Activated CD8-positive, alpha-beta T cell treated with anti-CD3 and anti-CD28 coated beads for 36 hours (primary cell): ENCODE measurements at regions not wholly inside any gene's neighbourhood (a gene's known extent, or its start where the extent isn't known, plus 50 kb on each side); places are given as distances from the start of the nearest gene placed in this dataset.

Experiments
- ATAC-seq: fragments of 200-7000 bp; cut with Tn5 transposase; one replicate; pipeline ENCODE4 v1.10.0; 2021; ENCODE audit warnings: mild to moderate bottlenecking, moderate library complexity
- CTCF ChIA-PET: fragments of 350-600 bp; sonication (Branson Sonifier 250); formaldehyde crosslinking; loops from one replicate; lab custom pipeline; 2021; ENCODE audit warnings: antibody characterized with exemption; lab: Charles Lee
- POLR2A ChIA-PET: fragments of 350-600 bp; sonication (Branson Sonifier 250); formaldehyde crosslinking; loops from one replicate; lab custom pipeline; 2021; ENCODE audit warnings: antibody characterized with exemption; lab: Charles Lee
- DNase-seq: peaks from one replicate; pipeline ENCODE4 v3.0.0-alpha.2; 2020
- H3K27ac Mint-ChIP-seq: one replicate; pipeline ENCODE4 v1.8.0; 2021; ENCODE audit warnings: mild to moderate bottlenecking, mixed read lengths
- H3K27me3 Mint-ChIP-seq: one replicate; pipeline ENCODE4 v1.8.0; 2021; ENCODE audit warnings: mixed read lengths
- H3K36me3 Mint-ChIP-seq: one replicate; pipeline ENCODE4 v1.8.0; 2021; ENCODE audit warnings: low read depth, mixed read lengths
- H3K4me1 Mint-ChIP-seq: one replicate; pipeline ENCODE4 v1.8.0; 2021; ENCODE audit warnings: low read depth, mixed read lengths
- H3K4me3 Mint-ChIP-seq: one replicate; pipeline ENCODE4 v1.8.0; 2021; ENCODE audit warnings: mild to moderate bottlenecking, moderate library complexity, mixed read lengths
- H3K9me3 Mint-ChIP-seq: one replicate; pipeline ENCODE4 v1.8.0; 2021; ENCODE audit warnings: mixed read lengths
- intact Hi-C: fragments of 100-400 bp; cut with micrococcal nuclease; formaldehyde crosslinking; loops from one replicate; pipeline ENCODE4 v1.10.0; 2022
- TF ChIP-seq, protein P1 (sequence below): fragments of 200-600 bp; IDR thresholded peaks from one replicate; pipeline ENCODE4 v1.8.0; 2022; ENCODE audit warnings: antibody characterized with exemption, mild to moderate bottlenecking

DNA sequence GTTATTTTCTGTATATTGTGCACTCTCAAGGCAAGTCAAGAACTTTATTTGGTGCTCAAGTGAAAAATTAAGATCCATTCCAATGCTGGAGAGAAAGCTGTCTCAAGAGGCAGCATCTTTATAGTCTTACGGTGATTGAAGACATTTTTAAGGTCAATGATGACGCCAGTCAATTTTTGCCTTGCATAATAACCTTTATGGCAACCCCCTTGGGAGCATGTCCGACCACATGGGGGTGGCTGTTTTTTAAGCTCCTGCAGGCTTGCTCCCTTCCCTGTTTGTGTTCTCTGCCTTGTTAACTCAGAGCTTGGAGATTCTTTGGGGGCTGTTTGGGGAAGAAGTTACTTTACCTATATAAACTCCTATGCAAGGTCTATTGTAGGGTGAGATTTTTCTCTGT is 109.6 kb upstream of the FERMT1 start:
- DNase-seq = no peak
- no peaks in the 10 kb centered on the region for H3K36me3 Mint-ChIP-seq
- H3K4me3 Mint-ChIP-seq = no peak overlapping the region
- intact Hi-C loops = no loop called here
- H3K9me3 Mint-ChIP-seq = no peaks in the 10 kb centered on the region
- H3K4me1 Mint-ChIP-seq = no peaks in the 10 kb centered on the region
- TF ChIP-seq, protein P1, sequence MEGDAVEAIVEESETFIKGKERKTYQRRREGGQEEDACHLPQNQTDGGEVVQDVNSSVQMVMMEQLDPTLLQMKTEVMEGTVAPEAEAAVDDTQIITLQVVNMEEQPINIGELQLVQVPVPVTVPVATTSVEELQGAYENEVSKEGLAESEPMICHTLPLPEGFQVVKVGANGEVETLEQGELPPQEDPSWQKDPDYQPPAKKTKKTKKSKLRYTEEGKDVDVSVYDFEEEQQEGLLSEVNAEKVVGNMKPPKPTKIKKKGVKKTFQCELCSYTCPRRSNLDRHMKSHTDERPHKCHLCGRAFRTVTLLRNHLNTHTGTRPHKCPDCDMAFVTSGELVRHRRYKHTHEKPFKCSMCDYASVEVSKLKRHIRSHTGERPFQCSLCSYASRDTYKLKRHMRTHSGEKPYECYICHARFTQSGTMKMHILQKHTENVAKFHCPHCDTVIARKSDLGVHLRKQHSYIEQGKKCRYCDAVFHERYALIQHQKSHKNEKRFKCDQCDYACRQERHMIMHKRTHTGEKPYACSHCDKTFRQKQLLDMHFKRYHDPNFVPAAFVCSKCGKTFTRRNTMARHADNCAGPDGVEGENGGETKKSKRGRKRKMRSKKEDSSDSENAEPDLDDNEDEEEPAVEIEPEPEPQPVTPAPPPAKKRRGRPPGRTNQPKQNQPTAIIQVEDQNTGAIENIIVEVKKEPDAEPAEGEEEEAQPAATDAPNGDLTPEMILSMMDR = no peak
- H3K27ac Mint-ChIP-seq = no peak overlapping the region
- H3K27me3 Mint-ChIP-seq = no peaks in the 10 kb centered on the region
- ChIA-PET POLR2A (no interaction called here), CTCF (no interaction called here)
- ATAC-seq = no peak

DNA sequence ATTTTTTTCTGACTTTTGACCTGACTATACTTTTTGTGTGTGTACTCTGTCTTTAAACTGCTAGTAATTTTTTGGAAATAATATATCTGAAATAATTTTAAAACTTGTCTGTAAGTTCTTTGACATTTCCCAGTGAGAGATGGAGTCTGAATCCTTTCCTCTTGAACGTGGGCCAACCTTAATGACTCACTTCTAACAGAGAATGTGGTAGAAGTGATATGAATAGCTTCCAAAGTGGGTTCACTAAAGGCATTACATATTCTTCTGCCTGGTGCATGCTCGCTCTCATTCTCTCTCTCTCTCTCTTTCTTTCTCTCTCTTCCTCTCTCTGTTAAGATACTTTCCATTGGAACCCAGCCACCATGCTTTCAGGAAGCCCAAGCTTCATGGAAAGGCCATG is 108.7 kb upstream of the FERMT1 start:
- no peaks in the 10 kb centered on the region for H3K27me3 Mint-ChIP-seq
- POLR2A ChIA-PET = no interaction called here
- intact Hi-C loops = no loop called here
- no peaks in the 10 kb centered on the region for H3K4me1 Mint-ChIP-seq
- no peaks in the 10 kb centered on the region for H3K9me3 Mint-ChIP-seq
- ATAC-seq = no peak
- no peak overlapping the region for H3K4me3 Mint-ChIP-seq
- DNase-seq = no peak
- CTCF ChIA-PET = no interaction called here
- TF ChIP-seq, protein P1 = no peak
- H3K36me3 Mint-ChIP-seq = no peaks in the 10 kb centered on the region
- no peak overlapping the region for H3K27ac Mint-ChIP-seq

DNA sequence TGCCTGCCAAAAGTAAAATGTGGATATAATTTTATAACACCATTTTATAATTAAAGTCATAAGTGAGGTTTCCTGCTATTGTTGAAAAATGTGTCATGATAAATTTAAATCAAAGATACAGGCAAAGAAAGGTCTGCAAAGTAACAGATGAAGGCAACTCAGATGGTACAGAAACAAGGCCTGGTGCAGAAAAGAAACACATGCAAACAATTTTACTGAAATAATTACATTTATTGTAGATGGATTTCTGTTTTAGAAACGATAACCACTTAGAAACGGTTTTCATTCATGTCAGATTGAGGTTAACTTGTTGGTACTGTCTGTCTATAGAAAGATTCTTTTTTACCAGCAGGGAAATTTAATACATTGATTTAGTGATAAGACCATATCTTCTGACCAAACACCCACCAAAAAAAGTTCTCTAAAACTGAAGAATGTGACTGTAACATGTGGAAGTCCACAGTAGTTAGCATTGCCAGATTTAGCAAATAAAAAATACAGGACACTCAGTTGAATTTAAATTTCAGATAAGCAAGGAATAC is 105.5 kb upstream of the FERMT1 start:
- H3K36me3 Mint-ChIP-seq = no peaks in the 10 kb centered on the region
- ChIA-PET POLR2A (no interaction called here), CTCF (no interaction called here)
- H3K4me3 Mint-ChIP-seq = no peak overlapping the region
- intact Hi-C loops = no loop called here
- no peaks in the 10 kb centered on the region for H3K9me3 Mint-ChIP-seq
- TF ChIP-seq, protein P1 = no peak
- DNase-seq (no peak), ATAC-seq (no peak)
- no peak overlapping the region for H3K27ac Mint-ChIP-seq
- H3K4me1 Mint-ChIP-seq = no peaks in the 10 kb centered on the region
- no peaks in the 10 kb centered on the region for H3K27me3 Mint-ChIP-seq

DNA sequence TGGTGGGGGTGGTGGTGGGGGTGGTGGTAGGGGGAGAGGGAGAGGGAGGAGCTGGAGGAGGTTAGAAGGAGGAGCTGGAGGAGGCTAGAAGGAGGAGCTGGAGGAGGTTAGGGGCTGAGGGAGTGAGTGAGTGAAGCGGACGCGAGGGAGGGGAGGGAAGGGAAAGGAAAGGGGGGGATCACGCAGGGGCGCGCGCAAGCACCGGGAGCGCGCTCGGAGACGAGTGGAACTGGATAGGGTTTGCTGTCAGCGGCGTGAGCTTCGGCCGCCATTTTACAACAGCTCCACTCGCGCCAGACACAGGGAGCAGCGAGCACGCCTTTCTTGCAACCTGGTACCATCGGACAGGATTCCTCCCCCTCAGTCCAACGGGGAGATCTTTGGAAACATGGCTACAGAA is 90.5 kb upstream of the FERMT1 start:
- TF ChIP-seq, protein P1 = no peak
- CTCF ChIA-PET = no interaction called here
- no peaks in the 10 kb centered on the region for H3K4me1 Mint-ChIP-seq
- H3K27me3 Mint-ChIP-seq = no peaks in the 10 kb centered on the region
- POLR2A ChIA-PET = no interaction called here
- H3K27ac Mint-ChIP-seq = no peak overlapping the region
- no peak for DNase-seq
- H3K36me3 Mint-ChIP-seq = no peaks in the 10 kb centered on the region
- H3K4me3 Mint-ChIP-seq = no peak overlapping the region
- ATAC-seq = no peak
- intact Hi-C loops = no loop called here
- H3K9me3 Mint-ChIP-seq = no peaks in the 10 kb centered on the region

DNA sequence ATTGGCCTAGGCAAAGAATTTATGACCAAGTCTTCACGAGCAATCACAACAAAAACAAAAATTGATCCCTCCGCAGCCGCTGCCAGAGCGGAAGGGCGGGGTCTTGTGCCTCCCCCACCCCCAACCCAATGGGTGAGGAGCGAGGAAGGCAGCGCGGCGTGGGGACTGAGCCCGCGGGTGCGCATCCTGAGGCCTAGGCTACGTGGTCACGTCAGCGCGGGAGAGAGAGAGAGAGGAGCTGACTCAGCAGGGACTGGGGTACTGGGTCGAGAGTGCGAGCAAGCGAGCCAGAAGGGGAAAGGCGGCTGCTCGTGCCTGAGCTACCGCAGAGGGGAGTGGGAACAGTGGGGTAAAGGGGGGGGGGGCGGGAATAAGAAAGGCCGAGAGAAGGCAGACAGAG is 90.1 kb upstream of the FERMT1 start:
- no peak for DNase-seq
- H3K27me3 Mint-ChIP-seq = no peaks in the 10 kb centered on the region
- H3K9me3 Mint-ChIP-seq = no peaks in the 10 kb centered on the region
- H3K36me3 Mint-ChIP-seq = no peaks in the 10 kb centered on the region
- CTCF ChIA-PET = no interaction called here
- ATAC-seq = no peak
- H3K4me3 Mint-ChIP-seq = no peak overlapping the region
- intact Hi-C loops = no loop called here
- TF ChIP-seq, protein P1 = no peak
- POLR2A ChIA-PET = no interaction called here
- H3K4me1 Mint-ChIP-seq = no peaks in the 10 kb centered on the region
- no peak overlapping the region for H3K27ac Mint-ChIP-seq
